NCI-H446 treated with DMSO at 0.1 percent for 48 hours (cell line): ENCODE measurements at regions not wholly inside any gene's neighbourhood (a gene's known extent, or its start where the extent isn't known, plus 50 kb on each side); places are given as distances from the start of the nearest gene placed in this dataset.
A peak's percentile ranks its signal among the peaks of the same experiment; 100 is the strongest.

Source experiments
- DNase-seq: peaks from one replicate; lab custom pipeline; 2025; lab: John Stamatoyannopoulos, UW

GRCh38 chr19:30217461-30217860, 154.7 kb upstream of the ZNF536 start:
- DNase-seq = no peak

- DNase-seq = no peak
These were observed 152.5 kb upstream of the ZNF536 start for GRCh38 chr19:30219702-30220101.

- no peak for DNase-seq
These were observed 151.0 kb upstream of the ZNF536 start for GRCh38 chr19:30221176-30221575.

DNA sequence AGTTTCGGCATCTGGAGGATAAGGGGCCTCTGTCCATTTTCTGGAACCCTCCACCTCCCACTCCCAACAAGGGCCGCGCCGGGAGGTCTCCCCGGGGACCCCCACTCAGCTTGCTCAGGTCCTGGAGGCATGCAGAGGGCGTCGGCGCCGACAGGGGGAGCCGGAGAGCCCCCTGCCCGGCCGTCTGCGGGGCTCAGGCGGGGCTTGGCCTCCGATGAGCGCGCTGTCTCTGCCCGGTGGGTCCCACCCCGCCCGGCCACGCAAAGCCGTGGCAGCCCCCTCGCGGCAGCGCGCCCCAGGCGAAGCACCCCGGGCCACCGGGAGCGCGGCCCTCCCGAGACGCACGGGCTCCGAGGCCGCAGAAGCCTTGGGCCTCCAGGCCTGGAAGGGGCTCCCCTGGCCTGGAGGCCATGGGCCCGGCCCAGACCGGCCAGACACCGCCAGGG, 149.7 kb upstream of the ZNF536 start:
- DNase-seq = no peak

- no peak for DNase-seq
These were observed 149.0 kb upstream of the ZNF536 start for GRCh38 chr19:30222992-30223865.

GRCh38 chr19:30223866-30224688, 148.1 kb upstream of the ZNF536 start:
- no peak for DNase-seq

DNA sequence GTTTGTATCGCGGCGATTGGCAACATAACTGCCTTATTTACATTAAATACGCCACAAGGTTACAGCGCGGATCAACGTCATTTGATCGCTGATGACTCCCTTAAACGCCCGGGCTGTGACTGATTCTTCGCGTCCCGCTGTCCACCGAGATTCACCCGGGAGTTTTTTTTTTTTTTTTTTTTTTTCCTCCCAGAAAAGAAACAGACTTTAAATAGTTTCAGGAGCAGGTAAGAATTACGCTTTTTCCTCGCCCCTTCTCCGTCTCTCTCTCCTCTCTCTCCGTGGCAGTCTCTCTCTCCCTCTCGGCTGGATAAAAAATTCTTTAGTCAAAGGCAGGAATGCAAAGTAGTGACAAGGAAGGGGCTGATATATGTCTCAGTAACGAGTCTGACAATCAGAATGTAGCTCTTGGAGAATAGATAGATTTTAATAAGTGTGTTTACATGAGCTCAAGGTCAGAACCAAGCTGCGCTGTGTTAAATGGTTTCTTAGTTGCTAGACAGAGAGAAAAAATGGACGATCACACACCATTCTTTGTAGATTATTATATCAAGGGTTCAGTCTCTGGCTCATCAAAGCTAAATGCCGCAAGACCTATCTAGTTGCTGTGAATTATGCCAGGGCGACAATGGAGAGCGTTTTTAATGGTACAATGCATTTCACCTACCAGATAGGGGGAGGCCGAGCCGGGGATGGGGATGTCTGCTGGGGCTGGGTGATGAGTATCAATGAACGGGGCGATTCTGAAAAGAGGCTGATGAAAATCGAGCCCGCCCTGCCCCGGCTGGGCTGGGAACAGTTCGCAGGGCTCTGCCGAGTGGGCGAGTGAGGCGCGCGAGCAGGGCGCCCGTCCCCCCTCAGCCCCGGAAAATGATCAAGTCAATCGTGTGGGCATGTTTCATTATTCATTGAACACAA, 147.2 kb upstream of the ZNF536 start:
- DNase-seq = peak; percentile 30

GRCh38 chr19:30225676-30226463, 146.3 kb upstream of the ZNF536 start:
- DNase-seq = no peak

DNA sequence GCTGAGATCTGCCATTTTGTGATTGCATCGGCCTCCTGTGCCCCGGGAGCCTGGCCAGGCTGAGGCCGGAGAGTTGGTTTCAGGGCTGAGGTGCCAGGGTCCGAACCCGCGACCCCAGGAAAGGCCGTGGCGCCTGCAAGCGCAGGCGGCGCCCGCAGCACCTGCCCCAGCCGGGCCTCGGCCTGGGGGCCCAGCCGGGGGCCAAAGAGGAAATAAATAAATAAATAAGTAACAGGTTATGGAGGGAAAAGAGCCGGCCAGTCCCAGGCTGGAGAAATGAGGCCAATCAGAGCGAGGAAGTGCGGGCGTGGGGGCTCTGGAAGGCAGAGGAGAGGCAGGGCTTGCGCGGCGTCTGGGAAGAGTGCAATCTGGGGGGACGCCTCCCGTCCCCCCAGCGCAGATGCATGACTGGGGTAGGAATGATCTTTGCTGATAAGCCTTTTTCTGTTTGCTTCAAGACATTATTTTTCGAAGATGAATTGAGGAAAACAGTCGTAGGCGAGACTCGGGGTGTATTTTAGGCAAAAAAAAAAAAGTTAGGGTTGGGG, 145.6 kb upstream of the ZNF536 start:
- peak; percentile 71 for DNase-seq

GRCh38 chr19:30227012-30227621, 145.1 kb upstream of the ZNF536 start:
- DNase-seq = no peak

DNA sequence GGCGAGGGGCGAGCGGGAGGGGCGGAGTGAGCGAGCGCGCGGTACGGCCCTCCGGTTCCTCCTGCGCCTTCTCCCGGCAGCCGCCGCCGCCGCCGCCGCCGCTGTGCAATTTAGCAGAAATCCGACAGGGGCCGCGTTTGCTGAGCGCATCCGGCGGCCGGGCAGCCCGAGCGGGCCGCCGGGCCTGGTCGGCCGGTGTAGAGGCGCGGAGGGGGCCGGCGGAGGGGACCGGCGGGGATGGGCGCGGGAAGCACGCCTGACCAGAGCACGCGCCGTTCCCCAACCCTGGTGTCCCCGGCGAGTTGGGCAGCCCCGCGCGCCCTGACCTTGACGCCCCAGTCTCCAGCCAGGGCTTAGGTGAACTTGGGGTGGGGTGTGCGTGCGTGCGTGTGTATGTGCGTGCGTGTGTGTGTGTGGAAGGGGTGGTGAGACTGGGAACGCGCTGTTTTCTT, 144.5 kb upstream of the ZNF536 start:
- peak; percentile 46 for DNase-seq

DNA sequence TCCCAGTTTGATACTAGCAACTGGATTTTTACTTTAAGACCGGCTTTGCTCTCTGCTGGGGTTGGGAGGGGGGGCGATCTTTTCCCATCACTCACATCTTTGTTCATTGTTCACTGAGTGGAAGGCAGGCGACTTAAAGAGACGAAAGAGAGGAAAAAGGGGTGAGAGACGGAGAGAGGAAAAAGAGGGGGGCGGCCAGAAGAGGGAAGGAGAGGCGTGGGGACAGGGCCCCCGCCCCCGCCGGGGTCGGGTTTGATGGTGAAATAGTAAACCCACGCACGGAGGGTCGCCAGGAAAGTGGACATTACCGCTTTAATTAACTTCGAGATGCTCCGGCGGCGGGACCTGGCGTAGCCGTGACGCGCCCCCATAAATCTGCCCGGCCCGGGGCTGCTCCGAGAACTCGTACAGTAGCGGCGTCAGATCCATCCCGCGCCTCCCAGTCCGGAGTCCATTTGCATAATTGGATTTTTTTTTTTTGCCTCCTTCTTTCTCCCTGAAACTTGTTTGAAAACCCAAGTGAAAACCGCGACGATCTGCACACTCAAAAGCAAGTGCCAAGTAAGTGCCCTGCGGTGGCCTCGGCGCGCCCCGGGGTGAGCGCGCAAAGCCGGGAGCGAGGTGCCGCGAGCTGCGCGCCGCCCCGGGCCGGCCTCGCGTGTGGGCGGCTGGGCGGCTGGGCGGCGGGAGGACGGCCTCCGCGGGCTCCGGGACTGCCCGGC, 143.9 kb upstream of the ZNF536 start:
- DNase-seq = no peak

DNA sequence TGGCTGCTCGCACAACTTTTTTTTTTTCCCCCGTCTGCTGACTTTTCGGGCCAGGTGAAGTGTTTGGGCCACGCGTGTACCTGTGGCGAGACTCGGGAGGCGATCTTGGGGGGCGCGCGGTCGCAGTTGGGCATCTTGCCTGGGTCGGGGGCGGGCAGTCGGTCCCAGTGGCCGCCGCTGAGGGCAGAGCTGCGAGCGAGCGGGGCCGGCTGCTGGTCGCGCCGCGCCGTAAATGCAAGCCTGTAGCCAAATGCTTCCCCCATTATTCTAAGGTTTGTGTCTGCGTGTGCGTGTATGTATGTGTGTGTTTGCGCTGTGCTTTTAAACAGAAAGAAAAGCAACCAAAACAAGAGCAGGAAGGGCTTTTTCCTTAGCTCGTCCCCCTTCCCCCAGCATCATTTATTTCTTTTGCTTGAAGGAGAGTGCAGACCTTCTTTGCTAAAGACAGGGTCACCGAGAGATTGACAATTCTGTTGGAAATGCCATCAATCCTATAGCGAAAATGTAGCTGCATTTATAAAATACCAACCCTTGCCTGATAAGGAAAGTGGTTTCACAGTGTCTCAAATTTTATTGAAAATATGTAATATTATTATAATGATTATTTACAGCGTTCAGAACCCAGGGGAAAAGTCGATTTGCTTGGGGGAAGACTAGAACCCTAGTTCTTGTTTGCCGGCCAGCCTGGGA, 143.2 kb upstream of the ZNF536 start:
- DNase-seq = no peak

- DNase-seq = no peak
These were observed 142.5 kb upstream of the ZNF536 start for GRCh38 chr19:30229525-30230174.

DNA sequence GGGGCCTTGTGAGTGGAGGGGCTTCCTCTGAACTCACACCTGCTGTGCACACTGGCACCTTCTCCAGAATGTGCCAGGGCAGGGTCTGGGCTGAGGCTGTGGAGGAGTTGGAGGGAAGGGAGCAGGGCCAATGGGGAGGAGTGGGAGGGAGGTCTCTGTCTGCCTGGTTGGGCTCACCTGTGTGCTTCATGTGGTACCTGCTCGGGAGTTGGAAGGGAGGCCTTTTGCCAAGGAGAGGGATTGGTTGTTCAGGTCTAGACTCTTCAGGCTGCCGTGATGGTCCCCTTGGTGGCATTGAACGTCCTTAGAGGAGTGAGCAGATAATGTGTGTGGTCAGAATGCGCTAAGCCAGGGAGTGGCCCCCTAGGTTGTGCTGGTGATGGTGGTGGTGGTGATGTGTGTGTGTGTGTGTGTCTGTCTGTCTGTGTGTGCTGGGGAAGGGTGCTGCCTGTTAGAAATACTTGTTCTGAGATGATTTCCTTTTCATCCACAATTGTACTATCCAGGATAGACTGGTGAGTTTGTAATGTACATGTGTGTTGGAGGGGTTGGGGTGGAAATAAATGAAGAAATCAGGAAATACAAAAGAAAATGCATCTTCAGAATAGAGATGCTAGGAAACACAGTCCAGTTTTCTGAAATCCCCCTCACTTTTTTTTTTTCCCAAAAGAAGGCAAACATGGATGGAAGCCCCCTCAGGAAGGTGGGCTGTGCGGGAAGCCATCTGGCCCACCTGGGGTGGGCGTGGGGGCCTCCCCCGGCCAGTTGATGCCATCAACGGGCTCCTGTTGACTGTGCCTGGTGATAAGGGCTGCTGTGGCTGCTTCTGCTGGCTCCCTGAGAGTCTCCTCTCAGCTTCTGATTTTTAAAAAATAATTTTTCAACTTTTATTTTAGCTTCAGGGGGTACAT, 140.5 kb upstream of the ZNF536 start:
- no peak for DNase-seq

- DNase-seq = no peak
These were observed 138.8 kb upstream of the ZNF536 start for GRCh38 chr19:30233375-30233774.

- no peak for DNase-seq
These were observed 136.2 kb upstream of the ZNF536 start for GRCh38 chr19:30235946-30236345.
